ENCODE measurements at regions not wholly inside any gene's neighbourhood (a gene's known extent, or its start where the extent isn't known, plus 50 kb on each side); places are given as distances from the start of the nearest gene placed in this dataset.

DNA sequence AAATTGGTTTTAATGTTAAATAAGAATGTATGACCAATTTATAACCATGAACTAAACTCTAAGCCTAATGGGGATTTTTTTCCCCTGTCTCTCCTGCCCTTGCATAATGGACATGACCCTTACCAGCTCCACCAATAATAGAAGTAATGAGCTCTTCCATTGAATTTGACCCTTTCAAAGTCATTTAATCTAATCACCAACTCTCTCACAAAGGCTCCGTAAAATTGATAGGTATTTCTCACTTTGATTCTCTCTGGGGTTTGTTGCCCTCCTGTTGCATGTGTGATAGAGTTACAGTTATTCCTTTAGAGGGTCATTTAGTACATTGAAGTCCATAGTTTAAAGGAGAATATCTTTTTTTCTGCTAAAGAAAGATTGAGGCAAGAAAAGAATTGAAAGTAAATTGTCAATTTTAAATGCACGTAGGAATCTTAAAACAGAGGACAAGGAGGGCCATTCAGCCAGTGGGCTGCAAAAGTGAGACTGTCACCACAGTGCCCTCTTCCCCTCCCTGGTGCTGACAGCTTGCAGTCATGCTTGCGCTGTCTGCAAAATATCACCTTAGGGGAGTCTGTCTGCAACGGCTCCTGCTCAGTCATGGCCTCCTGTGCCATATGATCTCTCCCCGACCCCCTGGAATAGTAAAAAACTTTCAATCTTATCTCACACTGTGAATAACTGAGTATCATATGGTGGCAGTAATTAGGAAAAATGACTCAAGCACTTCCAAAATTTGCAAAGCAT, 307.5 kb upstream of the GNPDA2 start:
- Histone ChIP-seq H3K4me1 (ENCODE audit: control insufficient read depth in 4 of 4, insufficient read depth in 4 of 4, low read length in 3 of 4) (no peaks in the 10 kb centered on the region), H3K27ac (ENCODE audit: low read depth in 1 of 2, low read length in 2 of 2) (no peak overlapping the region), H3K36me3 (ENCODE audit: control insufficient read depth in 4 of 4, insufficient read depth in 3 of 4, low read depth in 1 of 4, low read length in 3 of 4) (no peaks in the 10 kb centered on the region), H3K9ac (ENCODE audit: low read depth in 1 of 2, low read length in 2 of 2) (no peak overlapping the region), H3K9me3 (ENCODE audit: control insufficient read depth in 4 of 4, low read length in 3 of 4) (no peaks in the 10 kb centered on the region), H3K4me3 (ENCODE audit: low read depth in 1 of 3, low read length in 3 of 3) (no peak overlapping the region), H3K27me3 (ENCODE audit: control insufficient read depth in 4 of 4, insufficient read depth in 4 of 4, low read length in 3 of 4) (no peaks in the 10 kb centered on the region)
- DNase-seq (ENCODE audit: low spot score): no peak
- 40% methylated on average over 5 of the region's 5 CpGs for WGBS
- TF ChIP-seq SP1 (IDR thresholded peaks at IDR 0.05) (no peak), RXRA (IDR thresholded peaks at IDR 0.05) (no peak), GABPA (IDR thresholded peaks at IDR 0.05 in 1 of 2, conservative IDR thresholded peaks at IDR 0.05 in 1 of 2) (no peak), NR2F2 (IDR thresholded peaks at IDR 0.05) (no peak), EGR1 (IDR thresholded peaks at IDR 0.05; ENCODE audit: low read depth in 2 of 2) (no peak), TAF1 (conservative IDR thresholded peaks at IDR 0.05) (no peak), RAD21 (IDR thresholded peaks at IDR 0.05) (no peak), HNF4A (conservative IDR thresholded peaks at IDR 0.05) (no peak), YY1 (IDR thresholded peaks at IDR 0.05) (no peak), HNF4G (IDR thresholded peaks at IDR 0.05) (no peak), JUND (IDR thresholded peaks at IDR 0.05) (no peak), FOXA2 (IDR thresholded peaks at IDR 0.05) (no peak), FOXA1 (IDR thresholded peaks at IDR 0.05) (no peak)
- TF ChIP-seq, protein P1, sequence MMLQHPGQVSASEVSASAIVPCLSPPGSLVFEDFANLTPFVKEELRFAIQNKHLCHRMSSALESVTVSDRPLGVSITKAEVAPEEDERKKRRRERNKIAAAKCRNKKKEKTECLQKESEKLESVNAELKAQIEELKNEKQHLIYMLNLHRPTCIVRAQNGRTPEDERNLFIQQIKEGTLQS (IDR thresholded peaks at IDR 0.05): no peak
- TF ChIP-seq, protein P2, sequence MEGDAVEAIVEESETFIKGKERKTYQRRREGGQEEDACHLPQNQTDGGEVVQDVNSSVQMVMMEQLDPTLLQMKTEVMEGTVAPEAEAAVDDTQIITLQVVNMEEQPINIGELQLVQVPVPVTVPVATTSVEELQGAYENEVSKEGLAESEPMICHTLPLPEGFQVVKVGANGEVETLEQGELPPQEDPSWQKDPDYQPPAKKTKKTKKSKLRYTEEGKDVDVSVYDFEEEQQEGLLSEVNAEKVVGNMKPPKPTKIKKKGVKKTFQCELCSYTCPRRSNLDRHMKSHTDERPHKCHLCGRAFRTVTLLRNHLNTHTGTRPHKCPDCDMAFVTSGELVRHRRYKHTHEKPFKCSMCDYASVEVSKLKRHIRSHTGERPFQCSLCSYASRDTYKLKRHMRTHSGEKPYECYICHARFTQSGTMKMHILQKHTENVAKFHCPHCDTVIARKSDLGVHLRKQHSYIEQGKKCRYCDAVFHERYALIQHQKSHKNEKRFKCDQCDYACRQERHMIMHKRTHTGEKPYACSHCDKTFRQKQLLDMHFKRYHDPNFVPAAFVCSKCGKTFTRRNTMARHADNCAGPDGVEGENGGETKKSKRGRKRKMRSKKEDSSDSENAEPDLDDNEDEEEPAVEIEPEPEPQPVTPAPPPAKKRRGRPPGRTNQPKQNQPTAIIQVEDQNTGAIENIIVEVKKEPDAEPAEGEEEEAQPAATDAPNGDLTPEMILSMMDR (IDR thresholded peaks at IDR 0.05; ENCODE audit: low read depth, low read length, missing input control): no peak
- TF ChIP-seq, protein P3, sequence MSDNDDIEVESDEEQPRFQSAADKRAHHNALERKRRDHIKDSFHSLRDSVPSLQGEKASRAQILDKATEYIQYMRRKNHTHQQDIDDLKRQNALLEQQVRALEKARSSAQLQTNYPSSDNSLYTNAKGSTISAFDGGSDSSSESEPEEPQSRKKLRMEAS (IDR thresholded peaks at IDR 0.05): no peak
- TF ChIP-seq, protein P4, sequence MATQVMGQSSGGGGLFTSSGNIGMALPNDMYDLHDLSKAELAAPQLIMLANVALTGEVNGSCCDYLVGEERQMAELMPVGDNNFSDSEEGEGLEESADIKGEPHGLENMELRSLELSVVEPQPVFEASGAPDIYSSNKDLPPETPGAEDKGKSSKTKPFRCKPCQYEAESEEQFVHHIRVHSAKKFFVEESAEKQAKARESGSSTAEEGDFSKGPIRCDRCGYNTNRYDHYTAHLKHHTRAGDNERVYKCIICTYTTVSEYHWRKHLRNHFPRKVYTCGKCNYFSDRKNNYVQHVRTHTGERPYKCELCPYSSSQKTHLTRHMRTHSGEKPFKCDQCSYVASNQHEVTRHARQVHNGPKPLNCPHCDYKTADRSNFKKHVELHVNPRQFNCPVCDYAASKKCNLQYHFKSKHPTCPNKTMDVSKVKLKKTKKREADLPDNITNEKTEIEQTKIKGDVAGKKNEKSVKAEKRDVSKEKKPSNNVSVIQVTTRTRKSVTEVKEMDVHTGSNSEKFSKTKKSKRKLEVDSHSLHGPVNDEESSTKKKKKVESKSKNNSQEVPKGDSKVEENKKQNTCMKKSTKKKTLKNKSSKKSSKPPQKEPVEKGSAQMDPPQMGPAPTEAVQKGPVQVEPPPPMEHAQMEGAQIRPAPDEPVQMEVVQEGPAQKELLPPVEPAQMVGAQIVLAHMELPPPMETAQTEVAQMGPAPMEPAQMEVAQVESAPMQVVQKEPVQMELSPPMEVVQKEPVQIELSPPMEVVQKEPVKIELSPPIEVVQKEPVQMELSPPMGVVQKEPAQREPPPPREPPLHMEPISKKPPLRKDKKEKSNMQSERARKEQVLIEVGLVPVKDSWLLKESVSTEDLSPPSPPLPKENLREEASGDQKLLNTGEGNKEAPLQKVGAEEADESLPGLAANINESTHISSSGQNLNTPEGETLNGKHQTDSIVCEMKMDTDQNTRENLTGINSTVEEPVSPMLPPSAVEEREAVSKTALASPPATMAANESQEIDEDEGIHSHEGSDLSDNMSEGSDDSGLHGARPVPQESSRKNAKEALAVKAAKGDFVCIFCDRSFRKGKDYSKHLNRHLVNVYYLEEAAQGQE (IDR thresholded peaks at IDR 0.05): no peak
- TF ChIP-seq, protein P5, sequence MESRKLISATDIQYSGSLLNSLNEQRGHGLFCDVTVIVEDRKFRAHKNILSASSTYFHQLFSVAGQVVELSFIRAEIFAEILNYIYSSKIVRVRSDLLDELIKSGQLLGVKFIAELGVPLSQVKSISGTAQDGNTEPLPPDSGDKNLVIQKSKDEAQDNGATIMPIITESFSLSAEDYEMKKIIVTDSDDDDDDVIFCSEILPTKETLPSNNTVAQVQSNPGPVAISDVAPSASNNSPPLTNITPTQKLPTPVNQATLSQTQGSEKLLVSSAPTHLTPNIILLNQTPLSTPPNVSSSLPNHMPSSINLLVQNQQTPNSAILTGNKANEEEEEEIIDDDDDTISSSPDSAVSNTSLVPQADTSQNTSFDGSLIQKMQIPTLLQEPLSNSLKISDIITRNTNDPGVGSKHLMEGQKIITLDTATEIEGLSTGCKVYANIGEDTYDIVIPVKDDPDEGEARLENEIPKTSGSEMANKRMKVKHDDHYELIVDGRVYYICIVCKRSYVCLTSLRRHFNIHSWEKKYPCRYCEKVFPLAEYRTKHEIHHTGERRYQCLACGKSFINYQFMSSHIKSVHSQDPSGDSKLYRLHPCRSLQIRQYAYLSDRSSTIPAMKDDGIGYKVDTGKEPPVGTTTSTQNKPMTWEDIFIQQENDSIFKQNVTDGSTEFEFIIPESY (IDR thresholded peaks at IDR 0.05): no peak

All from liver (tissue), 8 donors.